Fibroblast of lung (primary cell): ENCODE measurements at regions not wholly inside any gene's neighbourhood (a gene's known extent, or its start where the extent isn't known, plus 50 kb on each side); places are given as distances from the start of the nearest gene placed in this dataset.
"Not testable (repeated sequence)": the region's sequence is repeated elsewhere in the genome, so short reads cannot be mapped to it uniquely, and the experiment has no call there.

Experiments used
- DNase-seq, 2 donors: peaks; one replicate each; pipeline versions ENCODE4 v3.0.0 to v3.0.0-alpha.2; 2010; ENCODE audit warnings: low read depth in 2 of 2
- H2AFZ ChIP-seq: 2 replicates; pipeline ENCODE4 v1.5.1; 2012; ENCODE audit warnings: low read length, control low read depth, inconsistent platforms
- H3K27ac ChIP-seq: 2 replicates; pipeline ENCODE4 v1.5.1; 2011; ENCODE audit warnings: low read length, control low read depth; ENCODE audit not compliant: insufficient read depth
- H3K27me3 ChIP-seq: 2 replicates; pipeline ENCODE4 v1.5.1; 2011; ENCODE audit warnings: mild to moderate bottlenecking, low read length; ENCODE audit not compliant: control insufficient read depth, insufficient read depth
- H3K36me3 ChIP-seq: 2 replicates; pipeline ENCODE4 v1.5.1; 2011; ENCODE audit warnings: low read length; ENCODE audit not compliant: control insufficient read depth, insufficient read depth
- H3K4me1 ChIP-seq: 2 replicates; pipeline ENCODE4 v1.5.1; 2011; ENCODE audit warnings: low read length; ENCODE audit not compliant: control insufficient read depth, insufficient read depth; ENCODE audit errors: extremely low read depth
- H3K4me2 ChIP-seq: 2 replicates; pipeline ENCODE4 v1.5.1; 2011; ENCODE audit warnings: low read length, control low read depth; ENCODE audit not compliant: insufficient read depth; ENCODE audit errors: extremely low read depth
- H3K4me3 ChIP-seq, 4 experiments: fragments of 200-600 bp in 1 of 4; sonication (generic) in 1 of 4; replicated peaks in 1 of 4; 2 replicates each; pipeline ENCODE4 v1.5.1; 2011 to 2016; ENCODE audit warnings: low read length in 4 of 4, low read depth in 3 of 4, mild to moderate bottlenecking in 3 of 4, control low read depth in 2 of 4, inconsistent platforms in 1 of 4, mixed read lengths in 1 of 4; ENCODE audit not compliant: insufficient read depth in 1 of 4; ENCODE audit errors: control extremely low read depth in 1 of 4
- H3K79me2 ChIP-seq: 2 replicates; pipeline ENCODE4 v1.5.1; 2012; ENCODE audit warnings: mild to moderate bottlenecking, low read length, inconsistent platforms; ENCODE audit not compliant: control insufficient read depth, insufficient read depth
- H3K9ac ChIP-seq: 2 replicates; pipeline ENCODE4 v1.5.1; 2011; ENCODE audit warnings: mild to moderate bottlenecking, low read length, control low read depth; ENCODE audit not compliant: insufficient read depth
- H3K9me3 ChIP-seq: 2 replicates; pipeline ENCODE4 v1.5.1; 2012; ENCODE audit warnings: low read depth, low read length; ENCODE audit not compliant: control insufficient read depth, insufficient read depth
- H4K20me1 ChIP-seq: 2 replicates; pipeline ENCODE4 v1.5.1; 2011; ENCODE audit warnings: low read length; ENCODE audit not compliant: control insufficient read depth, insufficient read depth; ENCODE audit errors: extremely low read depth
- EZH2 ChIP-seq: IDR thresholded peaks from 2 replicates; pipeline ENCODE4 v1.5.1; 2012; ENCODE audit warnings: low read length, control low read depth, mild to moderate bottlenecking; ENCODE audit errors: missing control alignments
- TF ChIP-seq, protein P1 (sequence below), 2 donors: IDR thresholded peaks in 1 of 2; conservative IDR thresholded peaks in 1 of 2; 1 replicate in 1 of 2; 2 replicates in 1 of 2; pipeline ENCODE4 v1.5.1; 2011 to 2012; ENCODE audit warnings: low read length in 2 of 2, control low read depth in 1 of 2, inconsistent platforms in 1 of 2, low read depth in 1 of 2, mild to moderate bottlenecking in 1 of 2

- H3K27ac ChIP-seq = no peak overlapping the region
- no peak overlapping the region for H3K9ac ChIP-seq
- no peaks in the 10 kb centered on the region for H3K36me3 ChIP-seq
- H3K4me3 ChIP-seq = no peak overlapping the region
- no peaks in the 10 kb centered on the region for H3K9me3 ChIP-seq
- TF ChIP-seq EZH2 = no peak
- TF ChIP-seq, protein P1, sequence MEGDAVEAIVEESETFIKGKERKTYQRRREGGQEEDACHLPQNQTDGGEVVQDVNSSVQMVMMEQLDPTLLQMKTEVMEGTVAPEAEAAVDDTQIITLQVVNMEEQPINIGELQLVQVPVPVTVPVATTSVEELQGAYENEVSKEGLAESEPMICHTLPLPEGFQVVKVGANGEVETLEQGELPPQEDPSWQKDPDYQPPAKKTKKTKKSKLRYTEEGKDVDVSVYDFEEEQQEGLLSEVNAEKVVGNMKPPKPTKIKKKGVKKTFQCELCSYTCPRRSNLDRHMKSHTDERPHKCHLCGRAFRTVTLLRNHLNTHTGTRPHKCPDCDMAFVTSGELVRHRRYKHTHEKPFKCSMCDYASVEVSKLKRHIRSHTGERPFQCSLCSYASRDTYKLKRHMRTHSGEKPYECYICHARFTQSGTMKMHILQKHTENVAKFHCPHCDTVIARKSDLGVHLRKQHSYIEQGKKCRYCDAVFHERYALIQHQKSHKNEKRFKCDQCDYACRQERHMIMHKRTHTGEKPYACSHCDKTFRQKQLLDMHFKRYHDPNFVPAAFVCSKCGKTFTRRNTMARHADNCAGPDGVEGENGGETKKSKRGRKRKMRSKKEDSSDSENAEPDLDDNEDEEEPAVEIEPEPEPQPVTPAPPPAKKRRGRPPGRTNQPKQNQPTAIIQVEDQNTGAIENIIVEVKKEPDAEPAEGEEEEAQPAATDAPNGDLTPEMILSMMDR (conservative IDR thresholded peaks at IDR 0.05 in 1 of 2, IDR thresholded peaks at IDR 0.05 in 1 of 2; ENCODE audit: low read depth in 1 of 2, low read length in 2 of 2) = no peak
- DNase-seq = no peak
- H3K4me1 ChIP-seq = no peaks in the 10 kb centered on the region
- no peaks in the 10 kb centered on the region for H3K79me2 ChIP-seq
- H4K20me1 ChIP-seq = no peaks in the 10 kb centered on the region
- no peaks in the 10 kb centered on the region for H3K27me3 ChIP-seq
- no peak overlapping the region for H2AFZ ChIP-seq
- H3K4me2 ChIP-seq = no peak overlapping the region
Observed at GRCh38 chr1:238438311-238439270, 547.9 kb upstream of the ZP4 start.

GRCh38 chr1:238429703-238430102 lies 539.0 kb upstream of the ZP4 start:
- H3K27me3 ChIP-seq, DNase-seq, H4K20me1 ChIP-seq, H3K36me3 ChIP-seq, H3K4me2 ChIP-seq, H3K27ac ChIP-seq, H3K79me2 ChIP-seq, H3K4me1 ChIP-seq, H2AFZ ChIP-seq, H3K4me3 ChIP-seq, H3K9me3 ChIP-seq, H3K9ac ChIP-seq: not testable (repeated sequence)

- Histone ChIP-seq H3K4me3 (no peak overlapping the region), H3K79me2 (no peaks in the 10 kb centered on the region), H3K27me3 (no peaks in the 10 kb centered on the region), H3K36me3 (no peaks in the 10 kb centered on the region), H3K4me1 (no peaks in the 10 kb centered on the region), H3K9me3 (no peaks in the 10 kb centered on the region), H3K27ac (no peak overlapping the region), H3K9ac (no peak overlapping the region), H2AFZ (no peak overlapping the region), H4K20me1 (no peaks in the 10 kb centered on the region), H3K4me2 (no peak overlapping the region)
- DNase-seq = no peak
- TF ChIP-seq, protein P1 (conservative IDR thresholded peaks at IDR 0.05 in 1 of 2, IDR thresholded peaks at IDR 0.05 in 1 of 2; ENCODE audit: low read depth in 1 of 2, low read length in 2 of 2) = no peak
- no peak for TF ChIP-seq EZH2
Observed at GRCh38 chr1:238419209-238419608, 528.5 kb upstream of the ZP4 start.
